GM12874 (cell line): ENCODE measurements at regions not wholly inside any gene's neighbourhood (a gene's known extent, or its start where the extent isn't known, plus 50 kb on each side); places are given as distances from the start of the nearest gene placed in this dataset.

ENCODE experiments used
- TF ChIP-seq, protein P1 (sequence below): IDR thresholded peaks from 2 replicates; pipeline ENCODE4 v1.5.1; 2011; ENCODE audit warnings: low read depth, mild to moderate bottlenecking, control low read depth, low read length, moderate library complexity; ENCODE audit not compliant: insufficient read depth

DNA sequence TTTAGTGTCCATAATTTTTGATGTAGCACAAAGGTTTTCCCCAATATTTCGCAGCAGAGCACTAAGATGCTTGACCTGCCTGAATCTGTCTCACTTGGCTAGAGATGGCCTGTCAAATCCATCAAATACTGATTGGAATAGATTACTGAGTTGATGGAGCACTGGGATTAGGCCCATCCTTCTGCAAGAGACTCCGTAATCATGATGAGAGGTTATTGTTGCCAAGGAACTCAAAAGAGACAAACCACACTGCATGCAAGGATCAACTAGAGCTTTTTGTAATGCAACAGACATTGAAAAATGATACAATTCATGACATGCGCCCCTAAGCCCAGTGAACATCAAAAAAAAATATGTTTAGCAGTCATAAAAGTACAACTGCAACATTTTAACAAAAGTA lies 585.3 kb upstream of the GRAMD2B start:
- TF ChIP-seq, protein P1, sequence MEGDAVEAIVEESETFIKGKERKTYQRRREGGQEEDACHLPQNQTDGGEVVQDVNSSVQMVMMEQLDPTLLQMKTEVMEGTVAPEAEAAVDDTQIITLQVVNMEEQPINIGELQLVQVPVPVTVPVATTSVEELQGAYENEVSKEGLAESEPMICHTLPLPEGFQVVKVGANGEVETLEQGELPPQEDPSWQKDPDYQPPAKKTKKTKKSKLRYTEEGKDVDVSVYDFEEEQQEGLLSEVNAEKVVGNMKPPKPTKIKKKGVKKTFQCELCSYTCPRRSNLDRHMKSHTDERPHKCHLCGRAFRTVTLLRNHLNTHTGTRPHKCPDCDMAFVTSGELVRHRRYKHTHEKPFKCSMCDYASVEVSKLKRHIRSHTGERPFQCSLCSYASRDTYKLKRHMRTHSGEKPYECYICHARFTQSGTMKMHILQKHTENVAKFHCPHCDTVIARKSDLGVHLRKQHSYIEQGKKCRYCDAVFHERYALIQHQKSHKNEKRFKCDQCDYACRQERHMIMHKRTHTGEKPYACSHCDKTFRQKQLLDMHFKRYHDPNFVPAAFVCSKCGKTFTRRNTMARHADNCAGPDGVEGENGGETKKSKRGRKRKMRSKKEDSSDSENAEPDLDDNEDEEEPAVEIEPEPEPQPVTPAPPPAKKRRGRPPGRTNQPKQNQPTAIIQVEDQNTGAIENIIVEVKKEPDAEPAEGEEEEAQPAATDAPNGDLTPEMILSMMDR = no peak

DNA sequence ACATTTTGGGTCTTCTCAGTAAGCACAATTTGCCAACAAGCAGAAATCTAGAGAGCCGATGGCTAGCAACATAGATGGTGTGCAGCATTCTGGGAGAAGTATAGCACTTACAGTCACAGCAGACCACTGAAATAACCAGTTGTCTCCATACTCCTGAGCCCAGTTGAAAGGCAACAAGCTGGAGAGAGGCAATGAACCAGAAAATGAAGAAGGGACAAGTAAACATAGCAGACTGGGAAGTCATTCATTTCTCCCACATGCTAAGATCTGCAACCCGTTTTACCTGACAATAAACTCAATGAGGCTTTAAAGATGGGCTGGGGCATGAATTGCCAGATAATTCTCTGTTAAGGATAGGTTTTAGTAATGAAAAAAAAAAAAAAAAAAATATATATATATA lies 575.6 kb upstream of the GRAMD2B start:
- TF ChIP-seq, protein P1 = no peak

DNA sequence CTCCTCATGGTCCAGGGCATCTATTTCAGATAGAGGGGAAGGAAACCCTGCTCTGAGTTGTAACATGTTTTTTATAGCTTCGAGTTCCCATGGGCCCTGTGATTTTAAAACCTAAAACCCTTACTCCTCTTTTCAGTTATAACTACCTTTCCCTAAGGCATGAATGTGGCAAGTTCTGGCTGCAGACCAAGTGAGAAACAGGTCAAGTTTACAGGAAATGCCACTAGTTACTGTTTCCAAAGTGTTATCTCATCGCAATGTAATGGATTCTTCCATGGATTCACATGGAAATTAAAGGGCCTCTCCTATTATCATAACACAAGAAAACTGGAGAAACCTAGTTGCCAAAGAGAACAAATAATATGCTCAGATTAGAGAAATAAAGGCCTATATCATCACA lies 574.5 kb upstream of the GRAMD2B start:
- TF ChIP-seq, protein P1 = no peak

DNA sequence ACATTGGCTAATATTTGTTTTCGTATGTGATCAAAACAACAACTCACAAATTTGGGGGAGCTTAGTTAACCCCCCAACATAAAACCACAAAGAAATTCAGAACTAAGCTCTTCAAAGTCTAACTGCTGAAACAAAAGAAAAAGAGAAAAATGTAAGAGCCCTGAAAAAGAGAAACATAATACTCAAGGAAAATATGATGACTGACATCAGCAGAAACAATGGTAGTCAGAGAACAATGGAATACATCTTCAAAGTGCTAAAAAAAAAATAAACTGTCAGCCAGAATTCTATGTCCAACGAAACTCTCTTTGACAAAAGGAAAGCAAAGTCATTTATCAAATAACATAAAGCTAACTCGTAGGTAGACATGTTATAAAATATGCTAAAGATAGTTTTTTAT lies 566.3 kb upstream of the GRAMD2B start:
- TF ChIP-seq, protein P1 = no peak

DNA sequence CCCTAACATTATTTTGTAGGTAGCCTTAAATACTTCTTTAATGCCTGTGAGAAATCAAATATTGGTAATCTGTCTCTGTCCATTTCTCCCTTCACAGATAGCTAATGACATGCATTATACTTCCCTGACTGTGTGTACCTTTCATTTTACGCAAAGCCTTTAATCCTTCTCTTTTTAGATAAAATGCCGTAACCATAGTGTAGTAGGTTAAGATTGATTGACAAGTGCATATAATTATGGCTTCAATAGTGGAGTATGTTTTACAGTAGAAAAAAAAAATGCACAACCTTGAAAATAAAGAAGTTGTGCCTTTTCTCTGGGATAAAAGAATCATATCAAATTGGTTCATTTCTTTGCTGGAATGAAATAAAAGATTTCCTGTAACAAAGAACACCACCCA lies 559.6 kb upstream of the GRAMD2B start:
- TF ChIP-seq, protein P1 = no peak

DNA sequence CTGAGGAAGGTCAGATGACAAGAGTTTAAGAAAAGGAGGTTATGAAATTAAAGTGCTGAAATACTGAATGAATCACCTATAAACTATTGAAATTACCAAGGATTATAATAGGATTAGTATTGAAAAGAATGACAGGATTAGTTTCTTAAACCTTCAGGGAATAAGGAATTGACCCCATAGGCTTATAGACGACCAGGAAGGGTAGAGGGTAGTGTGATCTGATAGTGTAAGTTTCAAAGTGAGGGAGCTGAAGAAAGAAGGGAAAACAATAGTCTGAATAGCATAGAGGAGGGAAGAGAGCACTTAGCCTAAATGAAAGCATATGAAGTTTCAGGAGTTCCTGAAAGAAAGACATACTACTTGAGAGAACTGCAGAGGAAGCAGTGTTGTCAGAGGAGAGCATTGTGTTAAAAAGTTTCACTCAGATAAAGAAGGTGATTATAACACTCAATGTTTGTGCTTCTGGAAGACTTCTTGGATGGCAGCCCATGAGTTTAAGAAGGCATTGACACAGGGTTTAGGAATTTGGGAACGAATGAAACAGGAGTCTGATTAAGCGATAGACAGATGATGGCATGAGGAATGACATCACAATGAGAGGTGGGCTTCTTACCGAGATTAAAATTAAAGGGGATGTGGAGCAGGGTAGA lies 557.9 kb upstream of the GRAMD2B start:
- TF ChIP-seq, protein P1 = no peak

DNA sequence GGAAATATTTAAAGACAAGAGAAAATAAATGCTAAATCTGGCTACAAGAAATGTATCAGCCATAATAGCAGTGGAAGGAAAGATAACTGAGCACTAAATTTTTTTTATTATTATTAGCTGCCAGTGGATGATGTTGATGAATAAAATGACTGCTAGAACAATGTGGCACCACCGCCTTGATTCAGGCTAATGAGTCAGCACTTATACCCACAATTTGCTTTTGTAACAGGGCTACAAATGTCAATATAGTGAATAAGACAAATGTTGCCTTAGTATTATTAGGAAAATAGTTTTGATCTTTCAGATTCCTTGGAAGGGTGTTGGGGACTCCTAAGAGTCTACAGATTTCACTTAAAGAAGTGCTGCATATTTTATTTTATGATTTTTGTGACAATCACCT lies 555.2 kb upstream of the GRAMD2B start:
- TF ChIP-seq, protein P1 = no peak
